ENCODE measurements at regions not wholly inside any gene's neighbourhood (a gene's known extent, or its start where the extent isn't known, plus 50 kb on each side); places are given as distances from the start of the nearest gene placed in this dataset.
"Not testable (repeated sequence)": the region's sequence is repeated elsewhere in the genome, so short reads cannot be mapped to it uniquely, and the experiment has no call there.

DNA sequence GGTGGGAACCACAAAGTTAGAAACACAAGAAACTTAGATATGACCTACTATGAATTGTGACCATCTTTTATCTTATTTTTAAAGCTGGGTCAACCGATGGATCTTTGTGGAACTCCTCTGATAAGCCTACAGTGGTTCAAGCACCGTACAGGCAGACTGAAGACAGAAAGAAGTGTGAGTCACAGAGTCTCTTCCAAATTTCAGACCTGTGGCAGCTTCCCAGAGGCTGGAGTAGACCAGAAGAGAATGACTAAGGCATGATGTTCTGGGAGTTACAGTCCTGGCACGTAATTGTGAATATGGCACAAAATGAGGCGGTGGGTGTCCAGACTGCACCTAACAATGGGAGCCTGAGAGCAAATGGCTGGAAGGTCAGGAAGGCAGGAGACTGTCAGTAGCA is 70.0 kb downstream of the LMO4 start:
- DNase-seq, result peak in 1 of 2 experiments; percentile 65

DNA sequence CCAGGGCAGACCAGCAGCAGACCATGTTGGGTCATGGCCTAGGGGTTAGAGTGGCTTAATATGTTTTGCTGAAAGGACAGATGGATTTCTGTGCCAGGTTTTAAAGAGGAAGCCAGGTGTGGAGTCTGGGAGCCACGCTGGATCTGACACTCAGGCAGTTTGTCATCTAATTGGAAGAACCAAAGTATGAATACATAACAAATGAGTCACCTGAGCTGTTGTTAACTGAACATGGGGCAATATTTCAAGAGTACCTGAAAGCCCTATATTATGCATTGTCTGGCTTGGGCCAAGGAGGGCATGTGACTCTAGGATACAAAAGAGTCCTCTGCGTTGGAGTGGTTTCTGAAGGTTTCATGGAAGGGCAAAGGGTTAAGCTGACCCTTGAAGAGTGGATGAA is 70.6 kb downstream of the LMO4 start:
- no peak for DNase-seq

DNA sequence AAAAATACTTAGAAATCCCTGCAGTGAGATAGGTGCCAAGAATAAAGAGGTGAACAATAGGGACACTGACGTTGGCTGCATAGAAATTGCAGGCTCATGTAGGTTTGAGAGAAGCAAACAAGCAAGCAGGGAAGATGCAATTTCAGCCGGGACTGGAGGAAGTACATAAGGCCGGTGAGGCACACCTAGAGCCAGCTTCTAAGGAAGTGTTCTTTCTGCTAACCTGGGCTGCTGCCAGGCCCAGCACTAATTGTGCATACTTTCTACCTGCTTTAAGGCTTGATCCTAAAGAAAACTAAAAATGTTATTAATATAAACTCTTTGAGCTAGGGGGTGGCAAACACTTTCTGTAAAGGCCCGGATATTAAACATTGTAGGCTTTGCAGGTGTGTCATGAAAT is 71.0 kb downstream of the LMO4 start:
- DNase-seq, result no peak

DNA sequence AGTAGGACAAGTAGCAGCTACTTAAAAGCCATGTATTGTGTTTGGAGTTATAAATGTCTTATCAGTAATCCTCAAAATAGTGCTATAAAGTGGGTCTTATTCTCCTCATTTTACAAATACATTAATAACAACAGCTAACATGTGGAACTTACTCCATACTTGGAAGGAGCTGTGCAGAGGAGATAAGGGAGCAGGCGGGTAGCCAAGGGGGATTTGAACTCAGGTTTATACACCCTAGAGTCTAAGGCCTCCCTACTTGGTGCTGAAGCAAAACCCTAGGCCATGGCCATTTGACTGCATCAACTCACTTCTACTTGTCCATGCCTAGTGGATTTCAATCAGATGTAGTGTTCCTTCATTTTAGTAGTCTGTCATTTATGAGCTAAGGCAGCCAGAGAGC is 72.1 kb downstream of the LMO4 start:
- no peak for DNase-seq

DNA sequence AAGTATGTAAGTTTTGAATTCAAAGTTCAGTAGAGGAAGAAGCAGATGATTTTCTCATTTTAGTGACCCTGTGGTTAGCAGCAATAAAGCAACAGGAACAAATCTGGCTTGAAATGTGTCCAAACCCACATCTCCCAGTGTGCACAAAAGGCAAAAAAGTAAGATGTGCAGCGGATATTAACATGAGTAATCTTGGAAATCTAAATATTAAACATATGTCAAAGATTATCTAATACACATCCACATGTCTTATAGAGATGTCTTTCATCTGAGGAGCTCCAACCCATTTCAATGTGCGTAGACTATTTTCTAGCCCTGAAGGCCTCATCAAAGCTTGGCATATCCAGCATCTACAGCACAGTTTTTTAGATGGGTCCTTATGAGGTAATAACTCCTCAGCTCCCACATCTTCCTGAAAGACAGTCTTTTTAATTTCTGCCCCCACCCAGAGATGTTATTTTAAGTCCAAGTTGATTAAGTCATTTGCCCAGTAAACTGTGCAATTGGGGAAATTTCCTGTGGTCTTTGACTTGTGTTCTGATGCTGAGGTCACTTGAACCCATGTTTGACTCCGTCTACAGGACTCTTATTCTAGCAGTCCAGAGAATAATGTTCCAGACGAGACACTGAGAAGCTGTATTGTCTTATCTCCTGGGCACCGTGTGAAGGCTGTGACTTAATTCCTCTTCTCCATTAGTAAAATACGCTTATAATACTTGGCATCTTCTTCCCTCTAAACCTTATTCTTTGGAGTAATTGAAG is 73.7 kb downstream of the LMO4 start:
- no peak for DNase-seq

DNA sequence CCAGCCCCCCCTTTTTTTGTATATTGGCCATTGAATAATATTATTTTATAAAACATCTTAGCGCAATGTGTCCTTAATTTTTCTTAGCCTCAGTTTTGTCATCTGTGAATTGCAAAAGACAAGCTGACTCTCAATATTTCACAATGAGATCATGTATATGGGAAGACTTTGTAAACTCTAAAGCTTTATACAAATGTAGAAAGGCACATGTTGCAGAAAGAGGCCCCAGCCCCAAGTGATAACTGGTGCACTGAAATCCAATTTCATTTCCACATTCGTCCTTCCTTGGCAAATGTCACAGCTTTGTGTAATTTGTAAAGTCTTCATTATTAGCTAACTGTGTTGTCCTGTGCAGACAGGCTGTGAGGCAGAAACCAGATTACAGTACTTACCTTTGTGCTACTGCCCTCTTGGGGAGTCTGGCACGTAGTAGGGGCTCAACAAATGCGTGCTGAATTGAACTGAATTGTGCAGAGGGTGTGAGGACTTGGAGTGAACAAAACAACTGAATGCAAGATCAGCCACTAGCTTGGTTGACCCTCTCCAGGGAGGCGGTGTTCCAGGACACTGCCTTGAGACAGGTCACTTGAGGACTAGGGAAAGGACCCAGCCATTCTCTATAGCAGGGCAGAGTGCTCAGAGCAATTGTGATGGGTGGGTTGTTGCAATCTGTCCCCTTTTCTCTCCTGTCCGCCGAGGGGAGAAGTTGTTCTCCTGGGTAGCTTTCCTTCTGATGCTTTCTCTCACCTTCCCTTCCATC is 74.6 kb downstream of the LMO4 start:
- no peak for DNase-seq

DNA sequence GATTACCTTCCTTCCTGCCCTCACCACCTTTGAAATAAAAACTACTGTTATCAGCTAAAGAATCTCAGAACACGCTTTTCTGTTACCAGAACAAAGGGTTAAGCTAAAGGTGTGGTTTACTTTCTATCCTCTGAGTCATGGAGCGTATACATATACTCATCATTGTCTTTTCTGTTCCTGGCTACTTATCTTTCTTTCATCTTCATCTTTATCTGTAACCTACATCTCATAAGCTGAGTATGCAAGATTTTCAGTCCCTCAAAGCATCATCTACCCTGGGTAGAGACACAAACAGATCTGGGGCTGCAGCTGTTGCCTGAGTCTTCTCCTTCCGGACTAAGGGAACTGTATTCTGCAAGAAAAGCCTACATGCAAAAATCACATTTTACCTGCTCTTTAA is 75.6 kb downstream of the LMO4 start:
- DNase-seq, result no peak

DNA sequence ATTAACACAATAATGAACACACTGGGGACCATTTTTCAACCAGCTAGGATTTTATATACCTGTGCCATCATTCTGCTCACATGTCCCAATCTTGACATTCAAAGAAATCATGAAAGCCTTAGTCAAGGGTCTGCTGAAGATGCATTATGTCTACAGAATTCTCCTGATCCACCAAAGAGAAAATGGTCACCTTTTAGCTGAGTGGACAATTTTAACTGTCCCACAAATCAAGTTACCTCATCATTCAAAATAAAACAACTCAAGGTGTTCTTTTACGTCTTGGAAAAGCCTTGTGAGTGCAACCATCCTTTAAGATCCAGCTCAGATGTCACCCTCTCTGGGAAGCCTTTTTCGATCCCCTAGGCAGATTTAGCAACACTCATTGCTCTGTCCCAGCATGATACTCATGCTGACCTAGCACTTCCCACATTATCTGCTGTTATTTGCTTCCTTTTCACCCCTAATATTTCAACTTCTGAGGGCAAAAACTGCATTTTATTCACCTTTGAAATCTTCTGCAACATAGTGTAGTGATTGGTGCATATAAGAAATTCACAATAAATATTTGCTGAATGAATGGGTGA is 80.1 kb downstream of the LMO4 start:
- no peak for DNase-seq

DNA sequence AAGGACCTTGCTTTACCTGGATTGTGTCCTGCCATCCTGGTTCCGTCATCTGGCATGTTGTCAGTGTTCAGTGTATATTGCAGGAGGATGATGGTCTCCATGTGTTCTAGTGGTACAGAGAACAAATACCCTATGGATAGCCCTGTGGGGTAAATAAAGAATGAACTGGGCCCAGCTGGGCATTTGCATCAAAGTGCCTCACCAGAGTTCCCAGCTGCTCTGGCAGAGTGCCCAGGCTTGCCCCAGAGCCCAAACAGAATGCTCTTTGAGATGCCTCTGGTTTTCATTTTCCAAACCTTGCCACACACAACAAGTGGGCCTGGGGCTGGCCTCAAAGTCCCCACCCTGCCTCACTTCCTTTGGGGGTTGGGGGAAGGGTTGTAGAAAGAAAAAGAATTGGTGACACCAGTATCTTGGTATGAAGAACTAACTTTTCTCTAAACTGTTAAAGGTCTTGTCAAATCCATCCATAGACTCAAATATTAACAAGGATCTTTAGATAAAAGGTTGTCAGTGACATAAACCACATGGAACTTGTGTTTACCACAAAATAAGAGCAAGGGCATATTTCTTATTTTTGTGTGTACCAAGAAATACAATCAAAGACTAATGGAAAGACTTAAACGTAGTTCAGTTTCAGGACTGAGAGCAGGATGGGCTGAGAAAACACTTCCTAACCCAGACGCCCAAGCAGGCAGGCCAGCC is 82.2 kb downstream of the LMO4 start:
- DNase-seq, result peak; percentile 12 to 75

DNA sequence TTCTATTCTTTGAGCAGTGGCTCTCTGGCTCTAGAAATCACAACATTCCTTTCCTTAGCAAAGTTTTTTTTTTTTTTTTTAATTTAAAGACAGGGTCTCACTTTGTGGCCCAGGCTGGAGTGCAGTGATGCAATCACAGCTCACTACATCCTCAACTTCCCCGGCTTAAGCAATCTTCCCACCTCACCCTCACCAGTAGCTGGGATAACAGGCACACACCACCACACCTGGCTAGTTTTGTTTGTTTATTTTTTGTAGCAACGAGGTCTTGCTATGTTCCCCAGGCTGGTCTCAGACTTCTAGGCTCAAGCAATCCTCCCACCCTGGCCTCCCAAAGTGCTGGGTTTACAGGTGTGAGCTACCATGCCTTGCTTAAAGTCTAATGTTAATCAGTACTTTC is 85.2 kb downstream of the LMO4 start:
- DNase-seq, result not testable (repeated sequence)

DNA sequence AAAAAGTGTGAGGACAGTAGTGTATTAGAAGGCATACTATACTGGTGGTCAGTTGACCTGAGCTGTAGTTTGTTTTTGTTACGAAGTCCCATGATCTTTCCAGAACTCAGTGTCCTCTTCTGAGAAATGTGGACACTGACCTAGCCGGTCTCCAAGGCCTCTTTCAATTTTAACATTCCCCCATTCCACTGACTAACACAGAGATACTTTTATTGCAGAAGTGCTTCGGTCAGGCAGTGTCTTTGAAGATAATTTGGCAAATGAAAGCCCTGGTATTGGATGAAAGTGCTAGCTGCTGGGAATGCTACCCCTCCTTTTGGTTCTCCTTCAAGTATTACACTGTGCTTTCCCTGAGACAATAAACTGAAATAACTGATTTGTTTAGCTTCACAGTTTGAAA is 89.4 kb downstream of the LMO4 start:
- DNase-seq, result no peak

DNA sequence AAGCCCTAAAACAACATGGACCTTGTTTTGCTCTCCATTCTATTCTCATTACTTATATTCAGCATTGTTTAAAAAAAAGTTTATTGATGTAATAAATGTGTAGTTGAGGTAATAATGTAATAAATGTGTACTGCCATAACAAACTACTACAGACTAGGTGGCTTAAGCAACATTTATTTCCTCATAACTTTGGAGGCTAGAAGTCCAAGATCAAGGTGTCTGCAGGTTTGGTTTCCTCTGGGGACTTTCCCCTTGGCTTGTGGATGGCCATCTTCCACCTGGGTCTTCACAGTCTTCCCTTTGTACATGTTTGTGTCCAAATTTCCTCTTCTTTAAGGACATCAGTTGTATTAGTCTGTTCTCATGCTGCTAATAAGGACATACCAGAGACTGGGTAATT is 93.1 kb downstream of the LMO4 start:
- no peak for DNase-seq

DNA sequence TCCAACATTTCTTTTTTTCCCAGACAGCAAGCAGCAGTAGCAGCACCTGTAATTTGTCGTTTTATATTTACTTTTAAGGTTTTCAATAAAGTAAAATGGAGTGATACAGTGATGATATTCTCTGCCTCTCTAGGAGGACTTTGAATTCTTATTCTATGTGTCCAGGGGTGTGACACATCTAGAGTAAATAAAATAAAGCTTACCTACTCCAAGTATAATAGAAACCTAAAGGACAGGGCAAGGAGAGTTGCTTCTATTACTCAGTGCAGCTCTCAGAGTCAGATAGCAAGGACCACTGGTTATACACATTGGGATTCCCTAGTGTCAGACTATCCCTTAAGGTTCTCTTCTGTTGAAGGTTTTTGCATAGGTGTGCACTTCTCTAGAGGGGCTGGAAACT is 95.9 kb downstream of the LMO4 start:
- DNase-seq, result no peak

DNA sequence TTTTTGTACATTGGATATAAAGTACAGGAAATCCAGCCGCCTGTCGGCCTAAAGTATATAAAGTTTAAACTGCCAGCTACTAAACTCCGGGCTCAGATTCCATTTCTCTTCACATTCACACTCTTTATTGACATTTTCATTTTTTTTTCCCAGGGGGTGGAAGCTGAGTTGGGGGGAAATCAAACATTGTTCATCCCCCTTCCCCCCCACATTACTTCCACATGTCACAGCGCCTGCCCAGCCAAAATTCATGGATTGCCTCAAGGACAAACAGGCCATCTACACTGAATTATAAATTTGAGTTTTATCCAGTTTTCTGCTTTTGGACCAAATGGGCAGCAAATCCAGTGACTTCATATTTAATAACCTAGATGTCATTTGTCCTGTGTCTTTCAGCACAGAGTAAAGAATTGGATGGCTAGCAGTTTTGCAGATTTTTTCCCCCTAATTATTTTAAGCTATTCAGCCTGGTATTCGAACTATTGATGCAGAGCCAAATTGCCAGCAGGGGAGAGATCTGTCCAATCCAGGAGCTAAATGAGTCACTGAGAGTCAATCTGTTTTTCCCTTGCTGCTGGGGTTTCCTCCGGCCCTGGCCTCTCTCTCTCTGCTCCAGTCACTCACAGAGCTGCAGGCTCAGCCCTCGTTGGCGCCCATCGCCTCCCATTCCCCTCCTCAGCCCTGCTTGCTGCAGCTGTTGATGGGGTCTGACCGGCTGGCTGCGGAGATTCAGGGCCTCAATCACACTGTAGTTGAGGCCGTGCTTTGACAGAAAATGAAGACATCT is 98.0 kb downstream of the LMO4 start:
- peak; percentile 95 to 98 for DNase-seq

DNA sequence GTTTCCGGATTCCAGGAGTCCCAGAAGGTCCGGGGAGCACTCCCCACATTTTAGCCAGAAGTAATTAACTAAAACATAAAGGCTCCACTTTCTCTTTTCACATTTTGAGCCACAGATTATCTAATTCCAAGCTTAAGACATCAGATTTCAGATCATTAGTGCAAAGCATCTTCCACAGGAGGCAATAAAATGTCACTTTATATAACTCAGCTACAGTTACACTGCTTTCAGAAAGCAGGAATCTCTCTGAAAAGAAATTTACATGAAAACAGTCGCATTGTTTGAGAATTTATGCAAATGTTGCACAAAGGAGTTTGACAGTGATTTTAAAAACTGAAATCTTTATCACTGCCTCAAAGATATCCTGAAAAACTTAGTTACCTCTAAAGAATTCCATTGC is 99.7 kb downstream of the LMO4 start:
- no peak for DNase-seq

DNA sequence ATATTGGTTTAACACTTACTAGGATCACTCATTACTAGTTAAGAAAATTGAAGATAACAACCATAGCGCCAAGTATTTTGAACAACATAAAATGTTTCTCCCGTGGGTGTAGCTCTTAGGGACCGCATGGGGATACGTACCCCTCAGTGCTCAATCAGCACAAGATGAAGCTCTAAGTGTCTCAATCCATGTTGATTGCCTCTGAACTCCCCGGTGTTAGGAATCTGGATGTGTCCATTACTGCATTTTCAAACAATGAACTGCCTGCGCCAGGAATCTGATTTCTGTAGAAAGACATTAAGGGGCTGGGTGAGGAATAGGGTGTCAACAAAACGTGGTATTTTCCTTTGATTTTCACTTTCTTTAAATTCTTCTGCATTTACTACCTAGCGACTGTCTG is 100.2 kb downstream of the LMO4 start:
- DNase-seq, result no peak

DNA sequence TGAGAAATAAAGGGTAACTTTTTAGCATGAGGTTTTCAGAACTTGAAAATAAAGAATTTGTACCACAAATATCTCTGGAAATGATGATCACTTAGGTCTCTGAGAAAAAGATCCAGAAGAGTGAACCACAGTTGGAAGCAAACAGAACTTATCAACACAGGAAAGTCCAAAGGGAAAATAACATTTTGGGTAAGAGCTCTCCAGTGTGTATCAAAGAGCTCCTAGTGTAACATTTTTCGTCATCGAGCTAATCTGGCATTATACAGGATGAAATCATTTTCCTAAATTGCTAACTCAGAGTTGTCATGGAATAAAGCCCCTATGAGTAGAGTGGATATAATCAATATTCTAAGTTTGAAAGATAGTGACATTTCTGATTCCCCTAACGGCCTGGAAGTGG is 104.0 kb downstream of the LMO4 start:
- no peak for DNase-seq

DNA sequence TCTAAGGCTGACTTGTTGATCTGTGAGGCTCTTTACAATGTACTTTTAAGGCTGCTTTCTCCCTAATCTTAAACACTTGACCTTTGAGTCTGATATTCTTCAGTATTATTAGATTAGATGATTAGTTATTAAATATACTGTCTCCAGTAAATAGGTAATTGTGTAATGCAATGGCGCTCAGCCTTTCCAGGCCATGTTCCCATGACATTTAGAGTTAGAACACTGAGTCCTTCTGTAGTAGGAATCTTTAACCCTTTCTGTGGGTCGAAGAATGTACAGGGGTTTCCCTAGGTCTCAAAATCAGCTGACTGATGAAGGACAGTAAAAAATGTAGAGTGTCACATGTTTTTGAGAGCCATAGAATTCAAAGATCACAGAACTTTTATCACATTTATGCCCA is 104.4 kb downstream of the LMO4 start:
- not testable (repeated sequence) for DNase-seq

DNA sequence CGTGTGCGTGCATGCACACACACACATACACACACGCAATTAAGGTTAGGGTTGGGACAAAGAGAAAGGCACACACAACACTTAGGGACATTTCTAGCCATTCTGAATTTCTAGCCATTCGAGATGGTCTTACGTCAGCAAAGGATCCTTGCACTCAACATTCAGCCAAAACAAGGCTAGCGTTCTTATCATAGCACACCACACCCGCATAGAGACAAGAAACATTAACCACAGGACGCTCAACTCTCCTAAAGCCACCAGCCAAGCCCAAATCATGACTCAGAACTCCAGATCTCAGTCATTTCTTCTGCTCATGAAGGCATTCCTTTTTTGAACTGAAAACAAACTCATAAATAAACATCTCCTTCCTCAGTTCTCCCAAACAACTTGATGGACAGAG is 106.8 kb downstream of the LMO4 start:
- no peak for DNase-seq

DNA sequence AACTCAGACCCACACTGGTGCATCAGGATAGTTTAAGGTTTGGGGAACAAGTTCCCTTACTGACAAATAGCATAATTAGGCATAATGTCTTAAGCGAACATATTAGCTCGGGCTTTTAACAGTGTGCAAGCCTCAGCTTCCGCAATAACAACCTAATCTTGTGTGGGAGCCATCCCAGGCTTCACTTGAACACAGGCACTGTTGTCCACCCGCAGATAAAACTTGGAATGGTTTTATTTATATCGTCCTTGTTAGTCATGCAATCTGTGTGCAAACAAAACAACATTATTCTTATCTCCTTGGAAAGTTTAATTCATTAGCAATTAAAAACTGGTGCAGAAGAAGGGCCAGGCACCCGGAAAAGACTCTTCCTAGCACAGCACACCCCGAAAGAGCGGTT is 107.4 kb downstream of the LMO4 start:
- not testable (repeated sequence) for DNase-seq

DNA sequence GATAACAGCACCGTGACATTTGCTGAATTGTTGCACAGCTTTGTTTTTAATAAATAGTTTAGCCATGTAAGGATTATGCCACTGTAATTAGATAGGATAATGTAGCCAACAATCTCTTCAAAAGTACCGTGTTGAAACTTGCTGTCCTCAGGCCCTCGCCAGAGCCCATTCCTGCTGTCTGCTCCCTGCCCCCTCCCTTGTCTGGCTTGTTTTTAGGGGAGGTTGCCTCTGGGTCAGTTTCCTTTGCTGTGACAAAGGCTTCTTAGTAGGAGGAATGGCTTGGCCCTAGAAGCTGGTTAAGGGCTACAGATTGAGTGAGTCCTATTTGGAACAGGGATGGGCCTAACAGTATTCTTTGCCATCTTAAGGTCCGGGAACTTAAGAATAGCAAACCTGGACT is 107.9 kb downstream of the LMO4 start:
- DNase-seq, result no peak

DNA sequence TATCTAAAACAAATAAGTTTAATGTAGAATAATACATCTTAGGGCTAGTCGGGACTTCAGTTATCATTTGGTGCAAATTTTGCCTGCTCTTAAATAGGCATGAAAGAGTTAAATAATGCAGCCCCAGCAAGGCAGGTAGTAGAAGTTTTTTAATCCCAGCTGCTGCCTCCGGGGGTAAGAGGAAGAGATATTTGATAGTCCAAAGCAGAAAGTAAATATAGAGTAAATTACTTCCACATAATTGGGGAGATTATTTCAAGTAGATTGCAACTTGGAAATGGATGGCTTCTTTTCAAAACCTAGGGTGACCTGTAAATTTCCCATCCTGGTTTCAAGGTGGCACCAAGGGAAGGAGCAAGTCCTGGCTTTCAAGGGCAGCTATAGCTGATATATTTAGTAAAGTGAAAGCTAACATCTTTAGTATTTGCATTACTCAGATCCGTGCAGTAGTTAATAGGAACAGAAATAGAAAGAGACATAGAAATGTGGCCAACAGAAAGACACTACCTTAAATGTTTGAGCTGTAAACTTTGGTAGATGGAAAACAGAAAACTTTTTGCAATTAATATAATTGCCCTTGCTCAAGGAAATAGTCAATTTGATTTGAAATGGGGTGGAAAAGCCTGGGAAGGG is 109.1 kb downstream of the LMO4 start:
- no peak for DNase-seq

Data from NCI-H446 (cell line).